ENCODE measurements at regions not wholly inside any gene's neighbourhood (a gene's known extent, or its start where the extent isn't known, plus 50 kb on each side); places are given as distances from the start of the nearest gene placed in this dataset.
"Not testable (repeated sequence)": the region's sequence is repeated elsewhere in the genome, so short reads cannot be mapped to it uniquely, and the experiment has no call there.

DNA sequence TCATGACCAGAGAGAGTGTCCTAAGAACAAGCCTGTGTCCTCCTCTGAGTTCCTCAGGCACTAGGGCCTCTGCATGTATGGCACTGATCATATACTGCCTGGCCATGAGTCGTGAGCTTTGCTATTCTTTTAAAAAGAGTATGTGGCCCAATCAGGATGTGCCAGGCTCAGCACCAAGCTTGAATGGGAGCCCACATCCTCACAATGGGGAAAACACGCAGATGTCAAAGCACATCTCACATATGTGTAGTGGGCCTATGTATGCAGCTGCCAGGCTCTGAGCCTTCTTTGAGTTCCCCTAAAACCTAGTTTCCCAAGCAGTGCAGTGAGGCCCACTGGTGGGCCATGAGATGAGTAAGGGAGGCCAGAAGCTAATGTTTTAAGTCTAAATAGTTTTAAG, 69.9 kb upstream of the SLC1A4 start:
- peak; percentile 33 for DNase-seq (ENCODE audit: low spot score)

DNA sequence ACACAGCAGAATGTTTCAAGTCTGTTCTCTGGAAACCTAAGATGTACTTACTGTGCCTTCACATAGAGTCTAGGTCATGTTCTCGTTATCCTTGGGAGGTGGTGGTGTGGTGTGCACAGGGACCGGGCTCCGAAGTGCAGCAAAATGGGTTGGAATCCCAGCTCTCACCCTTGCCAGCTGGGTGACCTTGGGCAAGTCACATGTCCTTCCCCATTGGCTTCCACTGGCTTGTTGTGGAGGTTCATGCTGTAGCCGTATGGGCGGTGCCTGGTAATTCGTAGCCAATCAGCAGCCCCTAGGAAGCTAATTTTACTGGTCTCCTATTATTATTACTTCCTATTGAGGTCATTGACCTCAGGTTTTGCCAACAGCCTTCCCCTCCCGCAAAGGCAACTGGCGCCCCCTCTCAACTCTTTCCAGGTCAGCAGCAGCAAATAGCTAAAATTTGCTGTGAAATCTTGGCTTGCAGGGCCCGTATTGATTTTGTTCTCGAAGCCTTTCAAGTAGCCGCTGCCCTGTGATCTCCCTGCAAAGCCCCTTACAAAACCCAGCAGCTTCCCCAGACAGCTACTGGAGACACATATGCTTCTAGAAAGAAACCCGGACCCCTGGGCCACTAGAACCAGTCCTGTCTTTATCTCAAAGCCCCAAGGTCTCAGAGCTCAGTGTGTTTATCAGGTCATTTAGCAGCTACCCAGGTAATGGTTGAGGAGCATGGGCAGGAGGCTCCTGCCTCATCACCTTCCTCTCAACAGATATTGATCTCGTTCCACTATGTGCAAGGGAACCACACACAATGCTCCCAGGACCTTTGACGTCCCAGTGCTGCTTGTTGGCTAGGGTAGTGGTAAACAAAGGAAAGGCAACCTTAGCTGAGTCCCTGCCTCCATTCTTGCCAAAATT, 66.5 kb upstream of the SLC1A4 start:
- DNase-seq (ENCODE audit: low spot score), result peak; percentile 40

DNA sequence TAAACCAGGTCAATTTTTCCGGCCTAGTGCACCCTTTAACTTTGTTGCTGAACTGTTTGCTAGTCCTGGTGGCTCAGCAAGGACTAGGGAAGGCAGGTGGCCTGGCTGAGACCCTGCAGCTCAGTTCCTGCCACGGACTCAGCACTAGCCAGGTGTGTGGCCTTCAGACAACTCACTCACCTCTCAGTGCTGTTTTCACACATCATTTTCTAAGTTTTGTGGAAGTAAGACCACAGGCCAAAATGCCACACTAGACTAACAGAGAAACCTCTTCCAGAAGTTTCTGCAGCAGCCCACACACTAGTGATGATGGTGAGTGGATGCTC, 65.9 kb upstream of the SLC1A4 start:
- DNase-seq (ENCODE audit: low spot score), result no peak

DNA sequence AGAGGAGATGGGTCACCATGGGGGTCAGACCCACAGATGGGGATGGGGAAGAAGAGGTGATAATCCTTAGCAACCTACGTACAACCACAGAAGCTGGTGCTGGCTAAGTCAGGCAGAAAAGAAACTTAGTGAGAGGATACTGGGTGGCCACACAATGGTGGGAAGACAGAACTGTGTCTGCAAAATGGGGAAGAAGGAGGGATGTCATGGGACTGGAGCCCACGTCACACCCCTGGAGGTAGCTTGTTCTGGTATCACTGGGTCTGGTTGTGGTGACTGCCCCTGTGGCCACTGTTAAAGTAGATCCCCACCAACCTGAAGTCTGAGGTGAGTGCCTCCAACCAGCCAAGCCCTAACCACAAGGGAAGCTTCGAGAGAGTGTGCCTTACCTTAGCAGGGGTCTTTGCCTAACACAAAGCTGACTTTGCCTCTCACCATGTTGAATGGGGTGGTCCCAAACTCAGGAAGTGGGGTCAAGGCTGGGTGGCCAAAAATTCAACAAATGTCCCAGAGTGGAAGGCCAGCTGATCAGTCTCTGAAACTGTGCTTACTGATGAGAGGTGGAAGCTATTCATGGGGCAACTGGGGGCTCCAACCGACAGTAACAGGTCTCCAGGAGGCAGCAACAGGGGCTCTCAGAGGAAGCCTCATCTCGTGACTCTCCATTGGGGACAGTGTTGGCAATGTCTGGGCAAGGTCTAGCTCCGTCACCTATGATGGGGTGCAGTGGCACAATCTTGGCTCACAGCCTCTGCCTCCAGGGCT, 64.8 kb upstream of the SLC1A4 start:
- no peak for DNase-seq (ENCODE audit: low spot score)

DNA sequence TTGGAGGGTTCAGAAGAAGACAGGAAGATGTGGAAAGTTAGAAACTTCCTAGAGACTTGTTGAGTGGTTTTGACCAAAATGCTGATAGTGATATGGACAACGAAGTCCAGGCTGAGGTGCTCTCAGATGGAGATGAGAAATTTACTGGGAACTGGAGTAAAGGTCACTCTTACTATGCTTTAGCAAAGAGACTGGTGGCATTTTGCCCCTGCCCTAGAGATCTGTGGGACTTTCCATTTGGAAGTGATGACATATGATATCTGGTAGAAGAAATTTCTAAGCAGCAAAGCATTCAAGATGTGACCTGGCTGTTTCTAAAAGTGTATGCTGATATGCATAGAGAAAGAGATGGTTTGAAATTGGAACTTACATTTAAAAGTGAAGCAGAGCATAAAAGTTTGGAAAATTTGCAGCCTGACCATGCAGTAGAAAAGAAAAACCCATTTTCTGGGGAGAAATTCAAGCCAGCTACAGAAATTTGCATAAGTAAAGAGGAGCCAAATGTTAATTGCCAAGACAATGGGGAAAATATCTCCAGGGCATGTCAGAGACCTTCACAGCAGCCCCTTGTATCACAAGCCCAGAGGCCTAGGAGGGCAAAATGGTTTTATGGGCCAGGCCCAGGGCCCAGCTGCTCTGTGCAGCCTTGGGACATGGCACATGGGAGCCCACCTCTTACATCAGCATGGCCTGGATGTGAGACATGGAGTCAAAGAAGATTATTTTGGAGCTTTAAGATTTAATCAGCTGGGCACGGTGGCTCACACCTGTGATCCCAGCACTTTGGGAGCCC, 63.1 kb upstream of the SLC1A4 start:
- not testable (repeated sequence) for DNase-seq (ENCODE audit: low spot score)

DNA sequence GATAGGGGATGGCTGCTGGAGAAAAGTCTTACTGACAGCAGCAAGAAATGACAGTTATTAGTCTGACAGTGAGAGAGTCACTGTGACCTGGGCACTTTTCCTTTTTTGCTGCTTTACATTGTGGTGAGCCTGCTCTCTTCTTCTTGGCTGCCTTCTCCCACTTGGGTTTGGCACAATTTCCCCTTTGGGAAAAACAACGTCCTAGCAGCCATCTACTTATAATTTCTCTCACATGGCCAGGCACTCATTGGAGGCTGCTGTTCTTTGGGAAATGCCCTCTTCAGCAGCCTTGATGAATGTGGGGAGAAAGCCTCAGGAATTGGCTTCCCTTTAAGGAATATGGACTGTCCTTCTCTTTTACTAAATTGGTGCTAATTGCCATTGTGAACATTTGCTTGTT, 60.4 kb upstream of the SLC1A4 start:
- no peak for DNase-seq (ENCODE audit: low spot score)

DNA sequence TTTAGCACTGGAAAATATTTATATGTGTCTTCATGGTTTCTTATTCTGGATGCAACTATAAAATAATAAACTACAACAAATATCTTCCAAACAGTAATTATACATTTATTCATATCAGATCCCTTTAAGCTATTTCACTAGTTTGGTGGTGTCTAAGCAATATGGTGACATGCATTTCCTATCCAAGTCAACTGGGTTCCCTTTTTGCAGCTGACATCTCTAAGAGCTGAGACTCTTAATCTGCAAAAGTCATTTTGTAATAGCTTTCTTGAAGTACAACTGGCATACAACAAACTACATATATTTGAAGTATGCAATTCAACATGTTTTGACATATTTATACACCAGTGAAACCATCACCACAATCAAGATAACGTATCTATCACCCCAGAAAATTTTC, 59.9 kb upstream of the SLC1A4 start:
- no peak for DNase-seq (ENCODE audit: low spot score)

DNA sequence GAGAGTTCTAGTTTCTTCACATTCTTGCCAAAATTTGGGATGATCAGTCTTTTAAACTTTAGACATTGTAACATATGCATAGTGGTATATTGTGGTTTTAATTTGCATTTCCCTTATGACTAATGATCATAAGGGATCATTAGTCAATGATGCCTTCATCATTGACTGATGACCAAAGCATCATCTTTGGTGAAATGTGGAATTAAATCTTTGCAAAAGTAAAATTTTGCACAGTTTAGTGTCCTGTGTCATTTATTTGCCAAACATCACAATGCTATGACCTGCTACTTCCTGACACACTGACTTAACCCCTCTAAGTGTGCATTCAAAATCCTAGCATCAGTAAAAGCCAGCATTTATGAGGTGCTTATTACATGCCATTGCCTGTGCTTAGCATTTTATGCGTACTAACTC, 58.9 kb upstream of the SLC1A4 start:
- no peak for DNase-seq (ENCODE audit: low spot score)

DNA sequence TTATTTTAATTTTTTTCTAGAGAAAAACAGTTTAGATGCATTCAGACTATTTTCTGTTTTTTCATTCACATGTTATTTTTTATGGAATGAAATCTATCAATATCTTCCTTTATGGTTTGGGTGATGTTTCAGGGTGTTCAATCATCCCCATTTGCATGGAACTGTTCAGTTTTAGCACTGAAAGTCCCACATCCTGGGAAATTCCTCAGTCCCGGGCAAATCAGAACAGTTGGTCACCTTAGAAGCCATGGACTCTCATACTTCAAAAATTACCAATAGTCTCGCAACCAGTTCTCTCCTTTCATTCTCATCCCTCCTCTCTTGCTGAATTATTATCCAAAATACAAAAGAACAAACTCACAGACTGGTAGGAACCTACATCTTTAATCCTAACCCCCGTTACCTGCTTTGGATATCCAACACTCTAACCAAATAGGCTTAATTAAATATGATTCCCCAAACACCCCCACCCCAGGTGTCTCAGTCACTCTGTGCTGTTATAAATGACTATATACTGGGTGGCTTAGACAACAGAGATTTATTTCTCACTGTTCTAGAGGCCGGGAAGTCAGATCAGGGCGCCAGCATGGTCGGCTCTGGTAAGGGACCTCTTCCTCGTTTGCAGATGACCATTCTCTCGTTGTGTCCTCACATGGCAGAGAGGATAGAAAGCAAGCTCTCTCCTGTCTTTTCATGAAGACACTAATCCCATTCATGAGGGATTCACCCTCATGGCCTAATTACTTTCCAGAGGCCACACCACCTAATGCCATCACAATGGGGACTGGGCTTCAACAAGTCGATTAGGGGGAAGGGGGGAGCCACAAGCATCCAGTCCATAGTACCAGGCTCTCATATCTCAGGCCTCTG, 57.7 kb upstream of the SLC1A4 start:
- peak; percentile 24 for DNase-seq (ENCODE audit: low spot score)

DNA sequence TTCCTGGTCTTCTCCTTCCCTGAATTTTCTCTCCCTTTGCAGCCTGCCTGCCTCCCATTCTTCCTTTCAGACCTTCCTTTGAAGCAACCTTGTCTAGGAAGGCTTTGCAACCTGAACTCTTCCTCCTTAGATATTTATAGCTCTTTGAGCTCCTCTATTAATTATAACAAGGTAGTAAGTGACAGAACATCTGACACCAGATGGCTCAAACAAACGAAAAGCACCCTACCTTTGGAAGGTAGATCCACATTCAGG, 57.2 kb upstream of the SLC1A4 start:
- no peak for DNase-seq (ENCODE audit: low spot score)

DNA sequence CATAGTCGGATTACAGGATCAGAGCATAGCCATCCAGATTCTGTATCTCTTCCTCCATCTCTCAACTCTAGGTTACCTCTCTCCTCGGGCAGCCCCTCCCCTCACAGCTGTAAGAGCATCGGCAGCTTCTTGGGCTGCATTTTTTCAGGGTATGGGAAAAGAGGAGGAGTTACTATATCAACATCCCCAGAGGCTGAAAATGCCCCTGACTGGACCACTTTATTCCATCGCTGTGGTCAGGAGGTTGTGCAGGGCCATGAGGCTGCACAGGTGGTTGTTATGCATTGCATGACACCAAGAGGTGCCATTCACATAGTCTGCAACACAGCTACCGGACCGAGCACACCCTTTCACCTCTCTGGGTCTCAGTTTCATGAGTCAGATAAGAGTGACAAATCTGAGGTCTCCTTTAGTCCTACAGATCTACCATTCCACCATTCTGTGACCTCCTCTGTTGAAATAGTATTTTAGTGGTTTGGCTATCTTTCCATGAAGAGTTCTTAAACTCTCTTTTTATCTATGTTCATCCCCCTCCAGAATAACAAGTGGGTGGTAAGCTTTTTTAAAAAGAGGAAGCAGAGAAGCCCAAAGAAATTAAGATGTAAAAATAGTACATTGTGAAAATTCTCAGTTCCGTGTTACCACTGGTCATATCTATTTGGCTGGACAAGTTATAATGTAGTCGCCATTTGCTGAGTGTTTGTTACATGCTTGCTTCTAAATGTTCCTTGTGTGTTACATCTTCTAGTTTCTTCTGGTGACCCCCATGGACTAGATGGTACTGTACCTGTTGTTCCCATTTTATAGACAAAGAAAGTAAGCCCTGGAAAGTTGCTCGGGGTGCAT, 56.6 kb upstream of the SLC1A4 start:
- peak; percentile 76 for DNase-seq (ENCODE audit: low spot score)

DNA sequence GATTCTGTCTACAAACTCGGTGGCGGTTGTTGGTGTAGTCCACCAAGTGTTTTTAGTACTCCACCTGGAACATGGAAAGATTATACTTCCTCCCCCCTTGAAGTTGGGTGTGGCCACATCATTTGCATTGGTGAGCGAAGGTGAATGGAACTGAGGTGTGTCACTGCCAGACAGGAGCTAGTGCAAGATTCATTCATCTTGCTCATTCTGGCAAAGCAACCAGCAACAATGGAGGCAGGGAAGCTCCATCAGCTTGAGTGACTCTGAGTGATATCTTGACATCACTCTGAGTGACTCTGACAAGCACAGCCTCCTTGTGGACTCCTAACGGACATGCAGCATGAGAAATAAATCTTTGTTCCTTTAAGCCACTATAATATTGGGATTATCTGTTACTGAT, 54.7 kb upstream of the SLC1A4 start:
- peak; percentile 51 for DNase-seq (ENCODE audit: low spot score)

DNA sequence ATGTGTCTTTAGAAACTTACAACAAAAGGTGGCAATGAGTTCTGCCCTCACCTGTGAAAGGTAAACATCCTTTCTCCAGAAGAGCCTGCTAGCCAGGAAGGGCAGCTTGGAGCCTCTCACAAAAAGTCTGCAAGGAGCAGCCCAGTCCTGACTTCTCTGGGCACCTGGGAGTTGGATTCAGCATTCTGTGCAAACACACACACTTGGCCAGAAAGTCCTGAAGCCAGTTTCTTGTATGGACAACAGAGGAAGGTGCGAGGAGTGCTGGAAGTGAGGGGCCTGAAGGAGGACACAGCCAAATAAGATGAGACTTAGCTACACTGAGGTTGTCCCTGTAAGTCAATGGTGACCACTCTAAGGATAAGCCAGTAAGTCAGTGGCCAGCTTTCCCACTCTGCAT, 52.4 kb upstream of the SLC1A4 start:
- DNase-seq (ENCODE audit: low spot score), result no peak

DNA sequence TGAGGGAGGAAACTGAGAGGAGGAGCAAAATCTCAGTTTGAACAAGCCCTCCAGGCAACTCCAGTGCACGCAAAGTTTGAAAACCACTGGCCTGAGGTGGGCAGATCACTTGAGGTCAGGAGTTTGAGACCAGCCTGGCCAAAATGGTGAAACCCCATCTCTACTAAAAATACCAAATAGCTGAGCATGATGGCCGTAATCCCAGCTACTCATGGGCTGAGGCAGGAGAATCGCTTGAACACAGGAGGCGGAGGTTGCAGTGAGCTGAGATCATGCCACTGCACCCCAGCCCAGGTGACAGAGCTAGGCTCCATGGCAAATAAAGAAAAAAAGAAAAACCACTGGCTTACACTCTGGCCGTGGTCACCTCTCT, 51.9 kb upstream of the SLC1A4 start:
- not testable (repeated sequence) for DNase-seq (ENCODE audit: low spot score)

DNA sequence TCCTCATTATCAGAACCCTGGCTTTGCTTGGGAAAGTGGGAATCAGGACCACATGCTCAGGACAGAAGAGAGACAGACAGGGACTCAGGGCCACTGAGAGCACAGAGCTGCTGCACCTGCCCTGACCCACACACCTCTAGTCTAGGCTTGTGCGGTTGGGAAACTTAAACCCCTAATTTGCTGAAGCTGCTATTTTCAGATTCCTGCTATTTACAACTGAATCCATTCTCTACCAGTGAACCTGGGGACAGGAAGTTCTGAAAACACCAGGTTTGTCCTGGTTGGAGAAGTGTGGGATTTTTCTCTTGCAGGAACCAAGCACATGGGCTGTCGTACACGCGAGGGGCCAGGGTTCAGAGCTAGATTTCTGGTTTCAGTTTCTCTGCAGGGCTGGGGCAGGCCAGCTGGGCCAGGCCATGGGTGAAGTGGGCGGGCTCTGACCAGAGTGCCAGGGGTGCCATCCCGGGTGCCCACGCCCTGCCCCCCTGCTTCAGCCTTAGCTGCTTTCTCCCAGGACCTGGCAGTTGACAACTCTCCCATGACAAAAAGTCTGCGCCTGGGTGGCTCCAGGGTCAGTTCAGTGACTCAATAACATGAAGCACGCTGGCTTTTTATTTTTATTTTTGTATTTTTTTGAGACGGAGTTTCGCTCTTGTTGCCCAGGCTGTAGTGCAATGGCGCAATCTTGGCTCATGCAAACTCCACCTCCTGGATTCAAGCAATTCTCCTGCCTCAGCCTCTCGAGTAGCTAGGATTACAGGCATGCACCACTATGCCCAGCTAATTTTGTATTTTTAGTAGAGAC, 51.3 kb upstream of the SLC1A4 start:
- DNase-seq (ENCODE audit: low spot score), result peak; percentile 64

DNA sequence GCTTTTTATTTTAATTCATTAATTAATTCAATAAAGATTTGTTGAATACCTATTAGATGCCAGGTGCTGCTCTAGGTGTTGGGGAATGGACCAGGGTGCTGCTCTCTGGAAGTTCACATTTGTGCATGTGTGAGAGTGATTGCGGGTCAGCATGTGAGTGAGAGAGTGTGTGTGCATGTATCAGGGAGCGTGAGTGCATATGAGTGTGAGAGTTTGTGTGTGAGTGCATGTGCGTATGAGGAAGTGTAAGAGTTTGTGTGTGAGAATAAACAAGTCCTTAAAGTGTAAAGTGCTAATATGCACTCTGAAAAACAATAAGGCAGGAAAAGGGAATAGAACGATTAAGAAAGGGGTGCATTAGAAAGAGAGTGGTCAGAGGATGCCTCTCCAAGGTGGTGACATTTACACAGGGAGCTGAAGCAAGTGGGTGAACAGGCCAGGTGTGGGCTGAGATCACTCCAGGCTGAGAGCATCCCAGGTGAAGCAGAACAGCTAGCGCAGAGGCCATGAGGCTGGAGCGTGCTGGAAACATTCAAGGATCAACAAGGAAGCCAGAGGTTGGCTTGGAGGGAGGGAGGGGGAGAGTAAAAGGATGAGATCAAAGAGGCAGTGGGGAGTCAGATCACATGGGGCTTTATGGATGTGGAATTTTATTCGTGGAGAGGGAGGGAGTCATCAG, 50.5 kb upstream of the SLC1A4 start:
- DNase-seq (ENCODE audit: low spot score), result peak; percentile 29

DNA sequence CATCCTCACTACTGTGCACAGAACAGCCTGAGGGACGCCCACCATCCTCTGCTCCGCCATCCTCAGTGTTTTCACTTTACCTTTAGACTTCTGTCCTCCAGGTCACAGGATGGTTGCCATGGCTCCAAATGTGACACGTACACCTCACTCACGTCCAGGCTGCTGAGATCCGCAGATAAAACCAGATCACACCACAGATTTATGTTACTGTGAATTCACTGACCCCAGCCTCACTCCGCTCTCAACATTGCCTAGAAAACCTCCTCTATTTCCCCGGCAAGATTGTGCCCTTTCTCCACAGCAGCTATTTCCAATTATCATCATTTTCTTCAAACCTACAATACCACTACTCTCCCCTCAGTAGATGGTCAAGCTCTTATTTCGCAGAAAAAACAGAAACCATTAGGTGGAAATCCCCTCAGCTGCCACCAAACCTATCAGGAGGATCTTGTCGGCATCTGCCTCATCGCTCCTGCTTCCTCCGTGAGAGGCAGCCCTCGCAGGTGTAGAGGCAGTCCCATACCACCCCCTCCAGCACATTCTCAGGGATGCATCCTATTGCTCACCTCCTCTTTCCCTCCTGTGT, 49.8 kb upstream of the SLC1A4 start:
- DNase-seq (ENCODE audit: low spot score), result peak; percentile 62
